NT2/D1 (cell line): ENCODE measurements at regions not wholly inside any gene's neighbourhood (a gene's known extent, or its start where the extent isn't known, plus 50 kb on each side); places are given as distances from the start of the nearest gene placed in this dataset.

ENCODE experiments used
- SUZ12 ChIP-seq: IDR thresholded peaks from 2 replicates; pipeline ENCODE4 v1.6.1; 2011; ENCODE audit not compliant: insufficient read length, insufficient read depth; ENCODE audit errors: extremely low read depth
- YY1 ChIP-seq: IDR thresholded peaks from 2 replicates; pipeline ENCODE4 v1.6.1; 2011; ENCODE audit not compliant: insufficient read length, insufficient read depth
- ZNF274 ChIP-seq: IDR thresholded peaks from 2 replicates; pipeline ENCODE4 v1.6.1; 2011; ENCODE audit warnings: mild to moderate bottlenecking, low read depth, low read length

GRCh38 chr1:113207457-113207856 lies 134.5 kb downstream of the LRIG2 start:
- TF ChIP-seq SUZ12 = no peak
- TF ChIP-seq ZNF274 = no peak
- no peak for TF ChIP-seq YY1
